ENCODE measurements at regions not wholly inside any gene's neighbourhood (a gene's known extent, or its start where the extent isn't known, plus 50 kb on each side); places are given as distances from the start of the nearest gene placed in this dataset.
A peak's percentile ranks its signal among the peaks of the same experiment; 100 is the strongest.

GRCh38 chr7:98745722-98746318, 124.0 kb downstream of the TMEM130 start:
- Mint-ChIP-seq H3K4me3 (no peak overlapping the region), H3K4me1 (no peaks in the 10 kb centered on the region), H3K27me3 (ENCODE audit: low read depth) (peaks cover 25% of the 10 kb centered on the region), H3K9me3 (no peaks in the 10 kb centered on the region), H3K27ac (ENCODE audit: unreplicated experiment) (no peak overlapping the region), H3K36me3 (ENCODE audit: low read depth) (no peaks in the 10 kb centered on the region)
- DNase-seq (ENCODE audit: low read depth, low spot score) = peak; percentile 82
- TF ChIP-seq, protein P1, sequence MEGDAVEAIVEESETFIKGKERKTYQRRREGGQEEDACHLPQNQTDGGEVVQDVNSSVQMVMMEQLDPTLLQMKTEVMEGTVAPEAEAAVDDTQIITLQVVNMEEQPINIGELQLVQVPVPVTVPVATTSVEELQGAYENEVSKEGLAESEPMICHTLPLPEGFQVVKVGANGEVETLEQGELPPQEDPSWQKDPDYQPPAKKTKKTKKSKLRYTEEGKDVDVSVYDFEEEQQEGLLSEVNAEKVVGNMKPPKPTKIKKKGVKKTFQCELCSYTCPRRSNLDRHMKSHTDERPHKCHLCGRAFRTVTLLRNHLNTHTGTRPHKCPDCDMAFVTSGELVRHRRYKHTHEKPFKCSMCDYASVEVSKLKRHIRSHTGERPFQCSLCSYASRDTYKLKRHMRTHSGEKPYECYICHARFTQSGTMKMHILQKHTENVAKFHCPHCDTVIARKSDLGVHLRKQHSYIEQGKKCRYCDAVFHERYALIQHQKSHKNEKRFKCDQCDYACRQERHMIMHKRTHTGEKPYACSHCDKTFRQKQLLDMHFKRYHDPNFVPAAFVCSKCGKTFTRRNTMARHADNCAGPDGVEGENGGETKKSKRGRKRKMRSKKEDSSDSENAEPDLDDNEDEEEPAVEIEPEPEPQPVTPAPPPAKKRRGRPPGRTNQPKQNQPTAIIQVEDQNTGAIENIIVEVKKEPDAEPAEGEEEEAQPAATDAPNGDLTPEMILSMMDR (conservative IDR thresholded peaks at IDR 0.05) = peak; percentile 85

DNA sequence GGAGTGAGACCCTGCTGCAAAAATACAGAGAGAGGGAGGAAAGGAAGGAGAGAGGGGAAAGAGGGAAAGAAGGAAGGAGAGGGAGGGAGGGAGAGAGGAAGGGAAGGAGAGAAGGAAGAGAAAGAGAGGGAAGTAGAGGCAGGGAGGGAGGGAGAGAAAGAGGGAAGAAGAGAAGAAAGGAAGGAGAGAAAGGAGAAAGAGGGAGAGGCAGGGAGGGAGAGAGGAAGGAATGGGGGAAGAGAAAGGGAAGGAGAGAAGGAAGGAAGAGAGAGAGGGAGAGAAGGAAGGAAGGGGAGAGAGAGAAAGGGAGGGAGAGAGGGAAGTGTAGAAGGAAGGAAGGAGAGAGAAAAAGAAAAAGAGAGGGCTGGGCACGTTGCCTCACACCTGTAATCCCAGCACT, 121.7 kb downstream of the TMEM130 start:
- Mint-ChIP-seq H3K27ac (ENCODE audit: unreplicated experiment) (no peak overlapping the region), H3K4me3 (no peak overlapping the region), H3K4me1 (no peaks in the 10 kb centered on the region), H3K27me3 (ENCODE audit: low read depth) (peaks cover 25% of the 10 kb centered on the region), H3K36me3 (ENCODE audit: low read depth) (no peaks in the 10 kb centered on the region), H3K9me3 (no peaks in the 10 kb centered on the region)
- DNase-seq (ENCODE audit: low read depth, low spot score) = no peak
- TF ChIP-seq, protein P1 (conservative IDR thresholded peaks at IDR 0.05) = no peak

DNA sequence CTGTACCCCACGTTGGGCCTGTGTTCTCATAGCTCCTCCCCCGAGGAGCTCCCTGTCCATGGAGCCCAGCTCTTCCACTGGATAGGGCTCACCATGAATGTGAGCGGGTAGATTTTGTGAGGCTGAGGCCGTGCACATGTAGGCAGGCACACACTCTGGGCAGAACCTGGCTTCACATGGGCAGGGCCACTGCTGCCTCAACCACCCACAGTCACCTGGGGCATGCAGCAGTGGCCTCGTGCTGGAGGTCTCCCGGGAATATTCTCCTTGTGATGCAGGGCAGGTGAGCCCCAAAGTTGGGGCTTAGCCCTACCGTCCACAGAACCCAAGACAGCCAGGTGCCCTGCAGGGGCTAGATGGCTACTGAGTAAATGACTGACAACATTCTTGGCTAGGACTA, 116.6 kb downstream of the TMEM130 start:
- Mint-ChIP-seq H3K36me3 (ENCODE audit: low read depth) (no peaks in the 10 kb centered on the region), H3K27ac (ENCODE audit: unreplicated experiment) (no peak overlapping the region), H3K4me1 (no peaks in the 10 kb centered on the region), H3K9me3 (peaks cover 2% of the 10 kb centered on the region), H3K4me3 (no peak overlapping the region), H3K27me3 (ENCODE audit: low read depth) (peaks cover 7% of the 10 kb centered on the region)
- TF ChIP-seq, protein P1 (conservative IDR thresholded peaks at IDR 0.05) = no peak
- no peak for DNase-seq (ENCODE audit: low read depth, low spot score)

- TF ChIP-seq, protein P1 (conservative IDR thresholded peaks at IDR 0.05) = no peak
- Mint-ChIP-seq H3K4me3 (no peak overlapping the region), H3K4me1 (no peaks in the 10 kb centered on the region), H3K27me3 (ENCODE audit: low read depth) (peaks cover 4% of the 10 kb centered on the region), H3K9me3 (peaks cover 8% of the 10 kb centered on the region), H3K36me3 (ENCODE audit: low read depth) (no peaks in the 10 kb centered on the region), H3K27ac (ENCODE audit: unreplicated experiment) (no peak overlapping the region)
- no peak for DNase-seq (ENCODE audit: low read depth, low spot score)
Observed at GRCh38 chr7:98753989-98754479, 115.8 kb downstream of the TMEM130 start.

GRCh38 chr7:98755138-98755898, 114.5 kb downstream of the TMEM130 start:
- Mint-ChIP-seq H3K4me1 (no peaks in the 10 kb centered on the region), H3K36me3 (ENCODE audit: low read depth) (no peaks in the 10 kb centered on the region), H3K27me3 (ENCODE audit: low read depth) (peaks cover 7% of the 10 kb centered on the region), H3K4me3 (no peak overlapping the region), H3K27ac (ENCODE audit: unreplicated experiment) (no peak overlapping the region), H3K9me3 (peaks cover 8% of the 10 kb centered on the region)
- TF ChIP-seq, protein P1 (conservative IDR thresholded peaks at IDR 0.05) = no peak
- no peak for DNase-seq (ENCODE audit: low read depth, low spot score)
